HCT116 (cell line): ENCODE measurements at regions not wholly inside any gene's neighbourhood (a gene's known extent, or its start where the extent isn't known, plus 50 kb on each side); places are given as distances from the start of the nearest gene placed in this dataset.

Source experiments
- ATF3 ChIP-seq: IDR thresholded peaks from 2 replicates; pipeline ENCODE4 v1.6.1; 2012
- CTCF ChIP-seq, 3 experiments: fragments of 200-600 bp in 1 of 3; sonication (generic) in 1 of 3; IDR thresholded peaks in 2 of 3; conservative IDR thresholded peaks in 1 of 3; 2 replicates each; pipeline ENCODE4 v1.5.1; 2012 to 2017; ENCODE audit warnings: low read depth in 2 of 3, low read length in 2 of 3, antibody characterized with exemption in 1 of 3, borderline replicate concordance in 1 of 3, control low read depth in 1 of 3, mild to moderate bottlenecking in 1 of 3, mixed read lengths in 1 of 3, mixed run types in 1 of 3, moderate library complexity in 1 of 3; ENCODE audit not compliant: insufficient read depth in 1 of 3
- RAD21 ChIP-seq: IDR thresholded peaks from 2 replicates; pipeline ENCODE4 v1.6.1; 2012; ENCODE audit warnings: low read depth, mild to moderate bottlenecking
- REST ChIP-seq: IDR thresholded peaks from 2 replicates; pipeline ENCODE4 v1.6.1; 2012; ENCODE audit warnings: low read depth
- SRF ChIP-seq: IDR thresholded peaks from 2 replicates; pipeline ENCODE4 v1.6.1; 2012; ENCODE audit warnings: low read depth

GRCh38 chr1:14233510-14233909 lies 365.0 kb upstream of the KAZN start:
- TF ChIP-seq SRF = no peak
- no peak for TF ChIP-seq CTCF (IDR thresholded peaks at IDR 0.05 in 2 of 3, conservative IDR thresholded peaks at IDR 0.05 in 1 of 3; ENCODE audit: borderline replicate concordance in 1 of 3, insufficient read depth in 1 of 3, low read depth in 2 of 3, low read length in 2 of 3)
- no peak for TF ChIP-seq ATF3
- no peak for TF ChIP-seq REST
- TF ChIP-seq RAD21 = no peak
